Epithelial cell of esophagus (primary cell): ENCODE measurements at regions not wholly inside any gene's neighbourhood (a gene's known extent, or its start where the extent isn't known, plus 50 kb on each side); places are given as distances from the start of the nearest gene placed in this dataset.

ENCODE experiments used
- DNase-seq: peaks from one replicate; pipeline ENCODE4 v3.0.0; 2010; ENCODE audit warnings: low read depth
- H3K4me3 ChIP-seq: 2 replicates; pipeline ENCODE4 v1.5.1; 2011; ENCODE audit warnings: mild to moderate bottlenecking, low read length, control low read depth
- TF ChIP-seq, protein P1 (sequence below): IDR thresholded peaks from 2 replicates; pipeline ENCODE4 v1.5.1; 2011; ENCODE audit warnings: low read depth, mild to moderate bottlenecking, low read length, control low read depth, inconsistent platforms; ENCODE audit not compliant: insufficient read depth; ENCODE audit errors: missing control alignments

DNA sequence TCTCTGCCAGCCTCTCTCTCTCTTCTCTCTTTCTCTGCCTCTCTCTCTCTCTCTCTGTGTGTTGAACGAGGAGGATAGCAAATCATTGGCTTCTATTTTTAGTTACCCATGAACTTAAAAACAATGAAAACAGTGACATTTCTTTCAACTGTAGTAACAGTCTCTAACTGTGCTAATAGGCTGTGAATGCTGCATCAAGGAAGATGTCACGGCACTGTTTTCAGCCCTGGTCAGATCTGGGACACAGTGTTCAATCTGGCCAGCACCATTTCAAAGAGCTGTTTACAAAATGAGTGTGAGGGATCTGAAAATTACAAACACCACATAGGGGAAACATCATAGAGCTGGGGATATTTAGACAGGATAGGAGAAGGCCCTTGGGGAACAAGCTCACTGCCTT is 717.0 kb downstream of the FGF9 start:
- no peak overlapping the region for H3K4me3 ChIP-seq
- TF ChIP-seq, protein P1, sequence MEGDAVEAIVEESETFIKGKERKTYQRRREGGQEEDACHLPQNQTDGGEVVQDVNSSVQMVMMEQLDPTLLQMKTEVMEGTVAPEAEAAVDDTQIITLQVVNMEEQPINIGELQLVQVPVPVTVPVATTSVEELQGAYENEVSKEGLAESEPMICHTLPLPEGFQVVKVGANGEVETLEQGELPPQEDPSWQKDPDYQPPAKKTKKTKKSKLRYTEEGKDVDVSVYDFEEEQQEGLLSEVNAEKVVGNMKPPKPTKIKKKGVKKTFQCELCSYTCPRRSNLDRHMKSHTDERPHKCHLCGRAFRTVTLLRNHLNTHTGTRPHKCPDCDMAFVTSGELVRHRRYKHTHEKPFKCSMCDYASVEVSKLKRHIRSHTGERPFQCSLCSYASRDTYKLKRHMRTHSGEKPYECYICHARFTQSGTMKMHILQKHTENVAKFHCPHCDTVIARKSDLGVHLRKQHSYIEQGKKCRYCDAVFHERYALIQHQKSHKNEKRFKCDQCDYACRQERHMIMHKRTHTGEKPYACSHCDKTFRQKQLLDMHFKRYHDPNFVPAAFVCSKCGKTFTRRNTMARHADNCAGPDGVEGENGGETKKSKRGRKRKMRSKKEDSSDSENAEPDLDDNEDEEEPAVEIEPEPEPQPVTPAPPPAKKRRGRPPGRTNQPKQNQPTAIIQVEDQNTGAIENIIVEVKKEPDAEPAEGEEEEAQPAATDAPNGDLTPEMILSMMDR = no peak
- no peak for DNase-seq

DNA sequence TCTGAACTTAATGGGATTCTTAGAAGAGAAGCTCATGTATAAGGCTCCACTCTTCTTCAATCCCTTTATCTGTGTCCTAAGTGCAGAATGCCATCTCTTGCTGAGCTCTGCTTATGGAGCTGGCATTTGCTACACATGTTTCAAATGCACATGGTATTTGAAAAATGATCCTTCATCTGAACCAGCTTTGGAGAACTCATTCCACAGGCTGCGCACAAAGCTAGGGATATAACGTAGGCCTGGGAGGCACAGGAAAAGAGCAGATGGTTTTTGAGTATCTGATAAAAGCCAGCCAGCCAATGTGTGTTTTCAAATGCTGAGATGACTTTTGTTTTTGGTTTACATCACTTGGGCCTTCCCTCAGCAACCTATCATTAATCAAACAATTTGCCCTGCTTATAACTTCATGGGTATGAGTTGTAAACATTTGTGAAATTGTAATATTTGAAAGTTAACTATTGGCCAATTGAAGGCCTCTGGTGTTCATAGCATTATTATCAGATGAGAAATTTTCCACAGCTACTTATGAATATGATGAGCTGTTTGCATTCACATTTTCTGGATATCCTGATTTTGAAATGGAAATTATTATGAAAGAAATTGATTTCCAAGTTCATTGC is 729.0 kb downstream of the FGF9 start:
- DNase-seq = no peak
- TF ChIP-seq, protein P1 = no peak

DNA sequence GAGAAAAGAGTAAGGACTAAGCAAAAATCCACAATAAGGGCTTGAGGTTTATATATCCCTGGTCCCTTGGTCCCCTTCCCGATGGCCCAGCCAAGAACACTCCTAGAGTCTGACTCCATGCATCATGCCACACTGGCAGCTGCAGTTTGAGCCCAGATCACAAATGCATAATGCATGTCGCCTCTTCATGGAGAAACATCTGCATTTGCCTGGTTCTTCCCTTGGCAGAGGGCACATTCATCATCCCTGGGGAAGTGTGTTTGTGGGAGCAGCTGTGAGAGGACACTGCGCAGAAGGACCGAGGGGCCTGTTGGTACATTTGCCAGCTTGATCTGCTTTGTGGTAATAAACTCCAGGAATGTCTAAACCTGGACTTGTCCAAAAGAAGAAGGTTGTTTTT is 731.8 kb downstream of the FGF9 start:
- DNase-seq = no peak
- TF ChIP-seq, protein P1 = no peak
- no peak overlapping the region for H3K4me3 ChIP-seq

More for the DNA sequence above, 729.0 kb downstream of the FGF9 start:
- H3K4me3 ChIP-seq = no peak overlapping the region

DNA sequence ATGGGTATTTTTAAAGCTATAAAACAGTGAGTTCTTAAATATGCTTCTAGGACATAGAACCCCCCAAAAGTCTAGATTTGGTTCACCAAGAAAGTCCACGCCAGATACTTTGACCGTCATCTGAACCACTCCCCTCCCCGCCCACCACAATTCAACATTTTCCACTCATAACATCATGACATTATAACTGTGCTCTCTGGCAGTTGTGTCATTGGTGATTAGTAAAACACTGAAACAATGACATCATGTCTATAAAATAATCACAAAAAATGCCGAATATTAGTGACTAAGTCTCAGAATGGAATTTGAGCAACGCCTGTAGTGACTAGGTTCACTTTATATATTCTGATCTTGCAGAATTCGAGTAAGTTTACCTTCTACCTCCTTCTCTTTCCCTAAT is 732.3 kb downstream of the FGF9 start:
- no peak overlapping the region for H3K4me3 ChIP-seq
- TF ChIP-seq, protein P1 = no peak
- DNase-seq = no peak

DNA sequence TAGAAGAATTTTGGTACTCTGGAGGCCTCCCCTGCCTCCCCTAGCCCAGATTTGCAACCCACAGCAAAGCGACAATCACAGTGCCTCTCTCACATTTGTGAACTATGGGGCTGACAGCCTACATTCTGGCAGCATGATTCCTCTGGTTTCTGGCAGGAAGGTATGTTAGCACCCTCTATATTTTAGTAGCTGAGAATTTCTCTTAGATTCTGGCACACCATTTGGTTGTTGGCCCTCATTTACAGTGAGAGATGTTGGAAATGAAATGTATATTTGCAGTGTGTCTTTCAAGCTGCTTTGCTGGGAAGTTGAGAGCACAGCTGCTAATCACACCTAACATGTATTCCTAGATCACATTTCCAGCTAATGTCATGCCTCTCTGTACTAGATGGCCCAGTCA is 735.0 kb downstream of the FGF9 start:
- no peak overlapping the region for H3K4me3 ChIP-seq
- DNase-seq = no peak
- TF ChIP-seq, protein P1 = no peak

DNA sequence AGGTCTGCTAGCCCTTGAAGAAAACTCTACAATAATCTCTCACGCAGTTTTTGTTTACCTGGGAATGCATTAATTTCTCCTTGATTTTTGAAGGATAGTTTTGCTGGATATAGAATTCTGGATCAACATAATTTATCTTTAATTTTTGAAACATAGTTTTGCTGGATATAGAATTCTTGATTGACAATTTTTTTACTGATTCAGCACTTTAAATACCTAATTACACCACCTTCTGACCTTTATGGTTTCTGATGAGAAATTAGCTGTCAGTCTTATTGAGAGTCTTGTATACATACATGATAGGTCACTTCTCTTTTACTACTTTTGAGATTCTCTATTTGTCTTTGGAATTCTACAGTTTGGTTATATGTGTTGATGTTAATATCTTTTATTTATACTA is 741.6 kb downstream of the FGF9 start:
- H3K4me3 ChIP-seq = no peak overlapping the region
- DNase-seq = no peak
- TF ChIP-seq, protein P1 = no peak

DNA sequence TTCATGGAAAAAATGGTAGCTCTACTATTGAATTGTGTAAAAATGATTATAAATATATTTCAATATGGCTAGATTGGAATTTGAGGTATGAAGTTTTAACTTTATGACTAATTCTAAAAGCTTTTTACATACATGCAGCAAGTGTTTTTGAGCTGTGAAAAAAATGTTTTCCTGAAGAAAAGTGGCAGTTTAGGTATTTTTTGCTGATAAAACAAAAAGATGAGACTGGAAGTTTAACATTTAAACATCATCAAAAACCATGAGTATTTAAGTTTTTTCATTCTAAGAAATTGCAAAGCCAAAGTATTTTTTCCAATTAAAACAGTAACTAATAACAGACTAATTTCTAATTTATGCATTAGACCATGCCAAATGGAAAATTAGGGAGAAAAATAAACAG is 751.1 kb downstream of the FGF9 start:
- no peak for DNase-seq

More for the DNA sequence above, 751.1 kb downstream of the FGF9 start:
- TF ChIP-seq, protein P1 = no peak
- no peak overlapping the region for H3K4me3 ChIP-seq
